GM12874 (cell line): ENCODE measurements at regions not wholly inside any gene's neighbourhood (a gene's known extent, or its start where the extent isn't known, plus 50 kb on each side); places are given as distances from the start of the nearest gene placed in this dataset.

Experiments used
- TF ChIP-seq, protein P1 (sequence below): IDR thresholded peaks from 2 replicates; pipeline ENCODE4 v1.5.1; 2011; ENCODE audit warnings: low read depth, mild to moderate bottlenecking, control low read depth, low read length, moderate library complexity; ENCODE audit not compliant: insufficient read depth

DNA sequence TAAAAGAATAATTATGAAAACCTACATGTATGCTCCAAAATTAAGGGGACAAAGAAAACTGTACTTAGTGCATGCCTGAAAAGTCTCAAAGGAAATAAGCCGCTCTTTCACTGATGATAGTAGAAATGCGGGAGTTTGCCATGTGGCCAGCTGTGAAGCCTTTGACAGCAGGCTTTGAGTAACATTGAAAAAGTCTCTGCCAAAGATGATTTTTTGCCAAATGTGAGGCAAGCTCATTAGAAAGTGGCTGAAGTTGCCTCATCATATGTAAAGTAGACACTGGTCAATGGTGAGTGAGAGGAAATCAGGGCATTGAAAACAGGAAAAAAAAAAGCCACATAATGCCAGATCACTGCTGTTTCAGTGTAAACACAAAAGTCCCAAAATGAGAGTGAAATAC lies 2360.1 kb downstream of the PCDH7 start:
- TF ChIP-seq, protein P1, sequence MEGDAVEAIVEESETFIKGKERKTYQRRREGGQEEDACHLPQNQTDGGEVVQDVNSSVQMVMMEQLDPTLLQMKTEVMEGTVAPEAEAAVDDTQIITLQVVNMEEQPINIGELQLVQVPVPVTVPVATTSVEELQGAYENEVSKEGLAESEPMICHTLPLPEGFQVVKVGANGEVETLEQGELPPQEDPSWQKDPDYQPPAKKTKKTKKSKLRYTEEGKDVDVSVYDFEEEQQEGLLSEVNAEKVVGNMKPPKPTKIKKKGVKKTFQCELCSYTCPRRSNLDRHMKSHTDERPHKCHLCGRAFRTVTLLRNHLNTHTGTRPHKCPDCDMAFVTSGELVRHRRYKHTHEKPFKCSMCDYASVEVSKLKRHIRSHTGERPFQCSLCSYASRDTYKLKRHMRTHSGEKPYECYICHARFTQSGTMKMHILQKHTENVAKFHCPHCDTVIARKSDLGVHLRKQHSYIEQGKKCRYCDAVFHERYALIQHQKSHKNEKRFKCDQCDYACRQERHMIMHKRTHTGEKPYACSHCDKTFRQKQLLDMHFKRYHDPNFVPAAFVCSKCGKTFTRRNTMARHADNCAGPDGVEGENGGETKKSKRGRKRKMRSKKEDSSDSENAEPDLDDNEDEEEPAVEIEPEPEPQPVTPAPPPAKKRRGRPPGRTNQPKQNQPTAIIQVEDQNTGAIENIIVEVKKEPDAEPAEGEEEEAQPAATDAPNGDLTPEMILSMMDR, result no peak

DNA sequence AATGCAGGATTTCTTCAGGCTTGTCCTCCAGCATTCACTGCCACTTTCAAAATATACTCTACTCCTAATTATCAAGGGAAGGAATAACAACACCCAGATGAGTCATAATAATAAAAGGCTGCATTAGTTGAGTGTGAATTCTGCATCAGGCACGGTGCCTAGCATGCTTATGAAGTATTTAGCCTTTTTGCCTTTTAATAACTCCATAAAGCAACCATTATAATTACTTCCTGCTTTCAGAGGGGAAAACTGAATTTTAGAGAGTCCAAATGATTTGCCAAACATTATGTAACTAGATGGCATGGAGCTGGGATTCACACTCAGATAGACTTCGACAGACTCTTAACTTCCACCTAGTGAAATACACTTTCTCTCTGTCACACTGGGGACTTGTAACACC lies 2365.5 kb downstream of the PCDH7 start:
- TF ChIP-seq, protein P1, result no peak

GRCh38 chr4:33086331-33086925 lies 2366.3 kb downstream of the PCDH7 start:
- TF ChIP-seq, protein P1, result no peak

GRCh38 chr4:33088713-33089112 lies 2368.5 kb downstream of the PCDH7 start:
- TF ChIP-seq, protein P1, result no peak

DNA sequence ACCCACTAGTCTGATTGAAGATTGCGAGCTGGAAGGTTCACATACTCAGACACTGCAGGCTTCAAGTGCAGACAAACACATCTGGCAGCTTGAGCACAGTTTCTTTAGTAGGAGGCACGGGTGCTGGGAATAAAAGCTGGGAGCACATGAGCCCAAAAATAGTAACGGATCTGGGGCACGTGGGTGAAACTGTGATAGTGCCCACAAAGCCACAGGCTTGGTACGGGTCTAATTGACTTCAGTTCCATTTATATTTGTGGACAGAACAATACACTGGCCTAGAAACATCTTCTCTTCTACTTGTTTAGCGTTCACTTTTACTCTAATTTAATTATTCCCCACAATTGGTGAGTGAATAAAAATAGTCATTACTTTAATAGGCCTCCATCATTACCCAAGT lies 2370.7 kb downstream of the PCDH7 start:
- TF ChIP-seq, protein P1, result no peak

DNA sequence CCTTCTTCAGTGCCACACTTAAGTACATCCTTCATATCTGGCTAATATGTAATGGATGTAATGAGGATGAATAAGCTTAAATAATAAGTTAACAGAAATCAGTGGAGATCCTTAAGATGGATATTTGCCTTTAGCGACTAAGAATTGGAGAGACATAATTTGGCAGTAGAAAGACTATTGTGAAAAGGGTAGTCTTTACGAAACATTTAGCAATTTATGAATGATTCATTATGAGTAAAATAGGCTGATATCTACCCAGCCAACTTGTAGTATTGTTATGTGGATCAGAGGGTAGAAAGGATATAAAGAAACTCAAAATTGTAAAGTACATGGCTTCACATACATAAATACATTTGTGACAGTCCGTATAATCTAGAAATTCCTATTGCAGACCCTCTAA lies 2371.8 kb downstream of the PCDH7 start:
- TF ChIP-seq, protein P1, result no peak

DNA sequence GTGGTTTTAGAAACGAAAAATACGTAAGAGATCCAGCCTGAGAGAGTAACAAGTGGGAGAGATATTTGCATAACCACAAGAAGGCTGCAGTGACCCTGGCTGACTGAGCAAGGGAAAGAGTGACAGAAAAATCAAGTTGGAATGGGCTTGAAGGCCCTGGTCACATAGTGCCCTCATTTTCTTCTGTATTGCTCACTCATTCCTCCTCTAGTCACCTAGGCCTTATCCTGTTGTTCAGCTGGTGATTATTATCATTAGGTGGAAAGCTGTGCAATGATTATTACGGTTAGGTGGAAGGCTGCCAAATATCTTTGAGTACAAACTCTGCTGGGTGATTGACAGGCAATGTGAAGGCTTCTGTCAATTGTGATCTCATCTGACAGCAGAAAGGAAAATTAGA lies 2384.1 kb downstream of the PCDH7 start:
- TF ChIP-seq, protein P1, result no peak
